ENCODE measurements at regions not wholly inside any gene's neighbourhood (a gene's known extent, or its start where the extent isn't known, plus 50 kb on each side); places are given as distances from the start of the nearest gene placed in this dataset.
"Not testable (repeated sequence)": the region's sequence is repeated elsewhere in the genome, so short reads cannot be mapped to it uniquely, and the experiment has no call there.

- CTCF ChIA-PET: no interaction called here
- no peak overlapping the region for H3K27ac Mint-ChIP-seq
- DNase-seq: no peak
- no peaks in the 10 kb centered on the region for H3K36me3 Mint-ChIP-seq
- no peak overlapping the region for H3K4me3 Mint-ChIP-seq
- H3K9me3 Mint-ChIP-seq: no peaks in the 10 kb centered on the region
- H3K4me1 Mint-ChIP-seq: peaks cover 4% of the 10 kb centered on the region
- H3K27me3 Mint-ChIP-seq: peaks cover 25% of the 10 kb centered on the region
These were observed 82.4 kb downstream of the TRIM43 start for GRCh38 chr2:95674186-95674585.

- CTCF ChIA-PET, H3K9me3 Mint-ChIP-seq, H3K4me1 Mint-ChIP-seq, DNase-seq, H3K36me3 Mint-ChIP-seq, H3K4me3 Mint-ChIP-seq, H3K27ac Mint-ChIP-seq: not testable (repeated sequence)
- peaks cover 35% of the 10 kb centered on the region for H3K27me3 Mint-ChIP-seq
These were observed 84.8 kb downstream of the TRIM43 start for GRCh38 chr2:95676573-95676972.

- DNase-seq: no peak
- Mint-ChIP-seq H3K9me3 (no peaks in the 10 kb centered on the region), H3K27me3 (peaks cover 40% of the 10 kb centered on the region), H3K4me1 (peaks cover 2% of the 10 kb centered on the region), H3K36me3 (no peaks in the 10 kb centered on the region), H3K4me3 (no peak overlapping the region), H3K27ac (no peak overlapping the region)
- CTCF ChIA-PET: no interaction called here
These were observed 85.5 kb downstream of the TRIM43 start for GRCh38 chr2:95677346-95677745.

GRCh38 chr2:95677833-95678232 is 86.0 kb downstream of the TRIM43 start:
- H3K36me3 Mint-ChIP-seq, H3K4me3 Mint-ChIP-seq, H3K27ac Mint-ChIP-seq, CTCF ChIA-PET, DNase-seq, H3K9me3 Mint-ChIP-seq, H3K4me1 Mint-ChIP-seq: not testable (repeated sequence)
- H3K27me3 Mint-ChIP-seq: peaks cover 41% of the 10 kb centered on the region

DNA sequence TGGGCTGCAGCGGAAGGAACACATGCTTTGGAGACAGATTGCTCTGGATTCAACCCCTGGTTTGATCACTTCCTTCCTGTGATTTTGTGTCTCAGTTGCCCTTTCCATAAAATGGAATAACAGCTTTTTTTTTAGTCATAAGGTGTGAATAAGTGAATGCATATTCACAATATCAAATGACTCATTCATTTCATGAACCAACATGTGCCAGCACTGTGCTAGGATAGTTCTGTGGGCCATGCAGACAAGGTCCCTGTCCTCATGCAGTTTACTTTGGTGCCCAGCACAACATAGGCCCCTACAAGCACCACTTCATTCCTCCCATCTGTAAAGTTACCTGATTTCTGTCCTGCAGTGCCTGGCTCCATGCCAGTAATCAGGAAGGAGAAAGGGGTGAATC is 89.4 kb downstream of the TRIM43 start:
- H3K4me1 Mint-ChIP-seq: not testable (repeated sequence)

GRCh38 chr2:95681589-95682081 is 89.8 kb downstream of the TRIM43 start:
- H3K4me3 Mint-ChIP-seq, CTCF ChIA-PET, H3K4me1 Mint-ChIP-seq, DNase-seq, H3K36me3 Mint-ChIP-seq, H3K27ac Mint-ChIP-seq, H3K9me3 Mint-ChIP-seq: not testable (repeated sequence)
- peaks cover 38% of the 10 kb centered on the region for H3K27me3 Mint-ChIP-seq

More for the DNA sequence above, 89.4 kb downstream of the TRIM43 start:
- H3K9me3 Mint-ChIP-seq, H3K36me3 Mint-ChIP-seq, DNase-seq, H3K27ac Mint-ChIP-seq, CTCF ChIA-PET, H3K4me3 Mint-ChIP-seq: not testable (repeated sequence)
- peaks cover 38% of the 10 kb centered on the region for H3K27me3 Mint-ChIP-seq

DNA sequence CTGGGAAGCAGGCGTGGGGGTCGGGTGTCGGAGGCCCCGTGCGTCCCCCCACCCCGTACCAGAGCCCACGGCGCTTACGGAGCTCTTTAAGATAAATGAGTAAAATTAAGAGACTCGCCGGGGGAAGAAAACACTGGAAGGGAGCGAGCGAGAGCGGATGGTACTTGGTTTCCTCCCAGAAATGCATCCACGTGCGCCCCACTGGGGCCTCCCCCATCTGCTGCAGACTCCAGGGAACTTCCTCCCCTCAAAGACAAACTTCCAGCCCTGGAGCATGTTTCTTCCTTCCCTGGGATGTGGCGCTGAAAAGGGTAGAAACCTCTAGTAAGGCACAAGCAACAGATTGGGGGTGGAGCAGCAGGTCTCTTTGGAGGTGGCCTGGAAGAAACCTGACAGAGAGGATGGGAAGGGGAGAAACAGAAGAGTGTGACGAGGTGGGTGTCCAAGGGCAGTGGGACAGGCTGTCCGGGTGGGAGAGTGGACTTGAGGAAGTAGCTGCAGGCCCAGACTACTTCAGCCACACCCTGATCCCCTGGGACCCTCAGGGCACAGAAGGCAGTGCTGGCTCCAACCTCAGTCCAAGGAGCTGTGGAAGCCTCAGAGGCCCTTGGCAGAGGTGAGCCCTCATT is 91.2 kb downstream of the TRIM43 start:
- H3K9me3 Mint-ChIP-seq, H3K4me1 Mint-ChIP-seq, H3K27ac Mint-ChIP-seq, CTCF ChIA-PET, H3K36me3 Mint-ChIP-seq, DNase-seq: not testable (repeated sequence)
- Mint-ChIP-seq H3K4me3 (peak overlapping the region; percentile 61), H3K27me3 (peaks cover 40% of the 10 kb centered on the region)

- Mint-ChIP-seq H3K27ac (no peak overlapping the region), H3K4me1 (peaks cover 9% of the 10 kb centered on the region), H3K4me3 (no peak overlapping the region), H3K27me3 (peaks cover 38% of the 10 kb centered on the region), H3K9me3 (no peaks in the 10 kb centered on the region), H3K36me3 (no peaks in the 10 kb centered on the region)
- CTCF ChIA-PET: no interaction called here
- DNase-seq: no peak
These were observed 93.7 kb downstream of the TRIM43 start for GRCh38 chr2:95685513-95685912.

DNA sequence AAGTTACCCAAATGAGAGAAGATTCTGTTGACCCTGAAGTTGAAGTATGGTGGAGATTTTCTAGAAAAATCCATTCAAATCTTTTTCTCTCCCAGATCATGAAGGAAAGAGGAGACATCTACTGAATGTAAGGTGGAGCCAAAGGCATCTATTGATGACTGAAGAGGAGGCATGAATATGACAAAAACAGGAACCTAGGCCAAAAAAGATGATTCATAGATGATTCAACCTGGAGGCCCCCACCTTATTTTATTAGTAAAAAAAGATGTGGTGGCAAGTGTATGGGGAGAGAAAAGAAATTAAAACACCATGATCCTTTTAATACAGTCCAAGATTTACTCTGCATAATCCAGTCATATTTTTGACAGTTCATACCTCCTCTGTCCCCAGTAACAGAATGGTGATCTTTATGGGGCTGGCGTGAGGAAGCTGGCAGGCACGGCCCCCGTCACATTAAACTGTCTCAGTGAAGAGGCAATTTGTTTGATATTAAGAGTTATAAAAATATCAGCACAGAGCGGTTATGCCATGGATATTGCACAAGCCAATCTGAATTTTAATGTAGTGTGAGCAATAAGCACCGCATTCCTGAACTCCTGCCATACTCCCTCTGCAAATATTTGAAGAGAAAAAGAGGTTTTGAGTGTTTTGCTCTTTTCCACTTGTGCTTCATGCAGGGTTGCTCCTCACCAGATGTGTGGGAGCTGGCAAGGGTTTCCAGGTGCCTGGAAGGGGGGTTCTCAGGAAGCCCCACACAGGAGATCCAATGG is 94.4 kb downstream of the TRIM43 start:
- H3K9me3 Mint-ChIP-seq, H3K4me3 Mint-ChIP-seq, DNase-seq, H3K36me3 Mint-ChIP-seq, H3K27ac Mint-ChIP-seq, H3K4me1 Mint-ChIP-seq, CTCF ChIA-PET: not testable (repeated sequence)
- peaks cover 32% of the 10 kb centered on the region for H3K27me3 Mint-ChIP-seq

DNA sequence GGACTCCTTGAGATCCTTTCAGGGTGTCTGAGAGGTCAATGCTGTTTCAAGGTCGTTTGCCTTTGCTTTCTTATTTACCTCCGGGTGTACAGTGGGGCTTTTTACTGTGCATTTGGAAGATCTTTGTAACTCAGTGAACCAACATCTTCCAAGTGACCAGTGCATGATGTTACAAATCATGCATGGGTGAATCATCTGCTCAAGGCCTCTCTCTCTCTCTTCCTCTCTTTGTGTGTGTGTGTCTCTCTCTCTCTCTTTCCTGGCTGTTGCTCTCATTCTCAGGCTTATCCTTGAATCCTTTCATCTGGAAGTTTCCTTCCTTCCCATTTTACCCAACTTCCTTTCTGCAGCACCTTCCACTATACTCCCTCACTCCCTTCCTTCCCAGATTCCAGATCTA is 96.1 kb downstream of the TRIM43 start:
- H3K9me3 Mint-ChIP-seq, H3K27ac Mint-ChIP-seq, H3K36me3 Mint-ChIP-seq, CTCF ChIA-PET, H3K4me3 Mint-ChIP-seq, H3K4me1 Mint-ChIP-seq, DNase-seq: not testable (repeated sequence)
- peaks cover 18% of the 10 kb centered on the region for H3K27me3 Mint-ChIP-seq

DNA sequence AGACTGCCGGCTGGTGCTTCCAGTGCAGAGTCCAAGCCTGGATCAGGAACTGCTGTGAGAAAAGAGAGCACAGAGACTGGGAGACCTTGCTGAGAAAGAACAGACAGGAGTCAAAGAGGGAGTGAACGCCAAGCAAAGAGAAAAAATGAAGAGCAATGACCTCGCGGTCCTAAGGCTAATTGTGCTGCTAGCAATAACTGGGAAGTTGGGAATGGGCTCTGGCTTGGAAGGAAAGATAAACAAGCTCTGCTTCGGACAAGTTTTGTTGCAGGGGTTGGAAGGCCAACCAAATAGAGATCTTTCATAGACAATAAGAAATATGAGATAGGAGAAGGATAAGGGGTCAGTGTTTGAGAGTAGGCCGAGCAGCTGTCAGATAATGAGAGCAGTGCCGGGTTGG is 99.4 kb downstream of the TRIM43 start:
- H3K27ac Mint-ChIP-seq, DNase-seq, H3K4me3 Mint-ChIP-seq, CTCF ChIA-PET, H3K4me1 Mint-ChIP-seq, H3K36me3 Mint-ChIP-seq, H3K9me3 Mint-ChIP-seq: not testable (repeated sequence)
- H3K27me3 Mint-ChIP-seq: peaks cover 11% of the 10 kb centered on the region

DNA sequence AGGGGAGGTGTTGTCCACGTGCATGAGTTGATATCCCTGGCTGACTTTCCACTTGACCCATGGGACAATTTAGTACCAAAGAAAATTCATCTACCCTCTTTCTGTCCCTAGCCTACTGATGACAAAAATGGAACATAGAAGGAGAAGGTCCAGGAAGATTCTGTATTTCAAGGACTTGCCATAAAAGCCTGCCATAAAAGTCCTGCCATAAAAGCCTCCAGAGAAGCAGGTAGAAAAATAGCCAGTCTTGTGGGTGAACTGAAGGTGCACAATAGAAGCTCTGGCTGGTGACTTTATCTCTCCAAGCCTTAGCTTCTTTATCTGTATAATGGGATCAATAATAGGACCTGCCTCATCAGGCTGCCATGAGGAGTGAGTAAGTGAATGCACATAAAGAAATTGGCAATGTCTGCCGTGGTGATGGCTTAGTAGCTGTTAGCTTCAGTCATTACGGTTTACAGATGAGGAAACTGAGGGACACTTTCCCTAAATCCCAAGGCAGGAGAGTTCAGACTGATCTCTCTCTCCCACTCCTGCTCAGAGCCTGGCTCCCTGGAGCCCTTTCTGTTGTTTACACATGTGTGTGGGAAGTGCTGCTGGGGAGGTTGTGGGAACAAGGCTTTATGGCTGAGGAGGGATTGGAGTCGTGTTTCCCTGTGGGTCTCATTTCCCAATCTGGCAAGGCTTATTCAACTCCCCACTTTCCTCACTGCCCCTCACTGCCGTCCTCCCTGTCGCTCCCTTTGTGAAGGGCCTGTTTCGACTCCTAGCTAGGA is 101.5 kb downstream of the TRIM43 start:
- H3K4me1 Mint-ChIP-seq, CTCF ChIA-PET, DNase-seq, H3K4me3 Mint-ChIP-seq, H3K27ac Mint-ChIP-seq, H3K9me3 Mint-ChIP-seq, H3K36me3 Mint-ChIP-seq: not testable (repeated sequence)
- peaks cover 19% of the 10 kb centered on the region for H3K27me3 Mint-ChIP-seq

GRCh38 chr2:95695613-95696012 is 103.8 kb downstream of the TRIM43 start:
- no peaks in the 10 kb centered on the region for H3K9me3 Mint-ChIP-seq
- H3K27ac Mint-ChIP-seq: no peak overlapping the region
- no peaks in the 10 kb centered on the region for H3K4me1 Mint-ChIP-seq
- peaks cover 31% of the 10 kb centered on the region for H3K27me3 Mint-ChIP-seq
- CTCF ChIA-PET: no interaction called here
- H3K4me3 Mint-ChIP-seq: no peak overlapping the region
- no peaks in the 10 kb centered on the region for H3K36me3 Mint-ChIP-seq
- no peak for DNase-seq

DNA sequence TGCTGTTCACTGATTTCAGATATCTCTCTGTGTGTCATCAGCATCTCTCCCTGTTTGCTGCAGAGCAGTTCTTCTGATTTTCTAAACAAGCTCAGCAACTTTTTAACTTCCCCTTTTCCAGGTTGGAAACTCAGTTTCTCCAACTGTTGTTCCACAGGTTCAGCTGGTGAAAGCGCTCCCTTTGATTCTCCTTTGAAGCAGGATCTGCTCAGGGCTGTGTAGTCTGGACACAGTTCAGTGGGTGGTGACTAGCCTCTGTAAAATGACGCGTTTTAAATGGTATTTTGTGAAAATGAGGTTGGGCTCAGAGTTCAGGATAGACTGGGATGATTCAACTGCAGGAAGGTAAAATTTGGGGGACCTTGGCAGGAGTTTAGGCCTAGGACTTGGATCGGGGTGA is 106.3 kb downstream of the TRIM43 start:
- CTCF ChIA-PET: no interaction called here
- Mint-ChIP-seq H3K27me3 (peaks cover 41% of the 10 kb centered on the region), H3K36me3 (no peaks in the 10 kb centered on the region), H3K4me1 (no peaks in the 10 kb centered on the region), H3K9me3 (no peaks in the 10 kb centered on the region), H3K27ac (no peak overlapping the region), H3K4me3 (no peak overlapping the region)
- DNase-seq: no peak
